Sigmoid colon (tissue), 6 donors: ENCODE measurements at regions not wholly inside any gene's neighbourhood (a gene's known extent, or its start where the extent isn't known, plus 50 kb on each side); places are given as distances from the start of the nearest gene placed in this dataset.

ENCODE experiments used
- DNase-seq: peaks from one replicate; pipeline ENCODE4 v3.0.0-alpha.2; 2019
- H3K27ac ChIP-seq, 4 donors: fragments of 200-600 bp; sonication (generic); one replicate each; pipeline ENCODE4 v1.5.1; 2016 to 2019; ENCODE audit warnings: mild to moderate bottlenecking in 1 of 4
- H3K27me3 ChIP-seq, 3 donors: fragments of 200-600 bp; sonication (generic); one replicate each; pipeline ENCODE4 v1.5.1; 2019; ENCODE audit warnings: mild to moderate bottlenecking in 1 of 3
- H3K36me3 ChIP-seq, 4 donors: fragments of 200-600 bp; sonication (generic); one replicate each; pipeline ENCODE4 v1.5.1; 2016 to 2019
- H3K4me1 ChIP-seq, 4 donors: fragments of 200-600 bp; sonication (generic); one replicate each; pipeline ENCODE4 v1.5.1; 2017 to 2019
- H3K4me3 ChIP-seq, 4 donors: fragments of 200-600 bp; sonication (generic); one replicate each; pipeline ENCODE4 v1.5.1; 2017 to 2019; ENCODE audit warnings: mild to moderate bottlenecking in 2 of 4, moderate library complexity in 1 of 4
- H3K9me3 ChIP-seq, 4 donors: fragments of 200-600 bp in 3 of 4; sonication (generic) in 3 of 4; one replicate each; pipeline versions ENCODE4 v1.5.1 to v1.6.1; 2013 to 2019
- EP300 ChIP-seq, 4 donors: sonication (generic); formaldehyde crosslinking; IDR thresholded peaks; one replicate each; pipeline ENCODE4 v1.6.1; 2017; ENCODE audit warnings: antibody characterized with exemption in 4 of 4
- POLR2A ChIP-seq, 2 donors: fragments of 450-650 bp; IDR thresholded peaks; one replicate each; pipeline ENCODE4 v1.6.1; 2016; ENCODE audit warnings: antibody characterized with exemption in 2 of 2, mild to moderate bottlenecking in 2 of 2, moderate library complexity in 2 of 2
- POLR2AphosphoS5 ChIP-seq, 4 donors: sonication (generic); formaldehyde crosslinking; IDR thresholded peaks; one replicate each; pipeline ENCODE4 v1.6.1; 2017; ENCODE audit warnings: antibody characterized with exemption in 4 of 4
- WGBS, 2 donors: extraction: QIAGEN DNeasy Blood & Tissue Kit; methylation state at CpG; one replicate each; pipeline ENCODE4 v1.1.7; 2013; 5-methylcytosine and 5-hydroxymethylcytosine counted together
- intact Hi-C: fragments of 100-400 bp; cut with DNase I; formaldehyde crosslinking; loops from one replicate; pipeline ENCODE4 v1.15.1; 2023
- TF ChIP-seq, protein P1 (sequence below), 4 experiments: fragments of 450-650 bp in 3 of 4; fragments of 200-600 bp in 1 of 4; IDR thresholded peaks; one replicate each; pipeline ENCODE4 v1.5.1; 2016 to 2019; ENCODE audit warnings: antibody characterized with exemption in 4 of 4, mild to moderate bottlenecking in 3 of 4, moderate library complexity in 2 of 4
- donor health status: healthy with polysubstance abuse.
- donor health status: healthy.

DNA sequence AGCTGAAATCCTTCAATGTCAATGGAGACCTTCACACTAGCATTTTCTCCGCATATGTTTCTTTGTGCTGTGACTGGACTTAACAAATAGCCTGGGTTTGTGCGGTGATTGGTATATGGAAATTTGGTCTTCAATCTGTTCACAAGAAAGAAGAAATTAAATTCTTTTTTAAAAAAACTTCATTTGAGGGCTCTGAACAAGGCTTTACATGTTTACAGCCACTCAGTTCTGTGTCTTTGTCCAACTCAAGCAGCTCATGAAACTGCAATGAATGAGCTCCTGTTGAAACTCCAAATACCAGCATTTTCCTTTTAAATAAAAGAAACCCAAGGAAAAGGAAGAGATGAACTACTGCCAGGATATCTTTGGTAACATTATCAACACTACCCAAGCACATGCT, 57.3 kb downstream of the PIK3C2A start:
- intact Hi-C loops = no loop called here
- Histone ChIP-seq H3K4me3 (no peak overlapping the region), H3K9me3 (no peaks in the 10 kb centered on the region), H3K27ac (no peak overlapping the region), H3K36me3 (peaks cover 0 to 17% (median under 1%) of the 10 kb centered on the region in 4 donors), H3K4me1 (no peaks in the 10 kb centered on the region), H3K27me3 (no peaks in the 10 kb centered on the region)
- no peak for TF ChIP-seq EP300 (IDR thresholded peaks at IDR 0.05)
- TF ChIP-seq POLR2A (IDR thresholded peaks at IDR 0.05) = no peak
- WGBS, 2 donors = 96 to 99% methylated on average over 2 of the region's 2 CpGs
- no peak for DNase-seq

DNA sequence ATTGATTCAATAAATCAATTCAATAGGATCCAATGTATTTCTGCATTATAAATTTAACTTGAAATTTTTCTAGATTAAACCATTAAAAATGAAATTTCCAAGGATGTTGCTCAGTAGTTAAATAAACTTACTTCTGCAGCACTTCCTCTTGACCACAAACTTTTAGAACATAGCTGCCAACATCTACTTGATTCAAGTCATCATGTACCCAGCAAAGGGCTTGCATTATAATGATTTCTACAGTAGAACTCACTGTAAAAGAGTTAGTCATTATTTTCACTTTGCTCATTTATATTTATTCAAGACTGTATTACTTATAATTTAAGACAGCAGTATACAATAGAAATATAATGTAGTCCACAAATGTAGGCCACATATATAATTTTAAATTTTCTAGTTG, 59.2 kb downstream of the PIK3C2A start:
- H3K27me3 ChIP-seq = no peaks in the 10 kb centered on the region
- H3K27ac ChIP-seq = no peak overlapping the region
- DNase-seq = no peak
- intact Hi-C loops = no loop called here
- H3K4me1 ChIP-seq = no peaks in the 10 kb centered on the region
- peaks cover 5 to 35% (median 8%) of the 10 kb centered on the region in 4 donors for H3K36me3 ChIP-seq
- H3K9me3 ChIP-seq = no peaks in the 10 kb centered on the region
- TF ChIP-seq POLR2A (IDR thresholded peaks at IDR 0.05) = no peak
- no peak overlapping the region for H3K4me3 ChIP-seq

DNA sequence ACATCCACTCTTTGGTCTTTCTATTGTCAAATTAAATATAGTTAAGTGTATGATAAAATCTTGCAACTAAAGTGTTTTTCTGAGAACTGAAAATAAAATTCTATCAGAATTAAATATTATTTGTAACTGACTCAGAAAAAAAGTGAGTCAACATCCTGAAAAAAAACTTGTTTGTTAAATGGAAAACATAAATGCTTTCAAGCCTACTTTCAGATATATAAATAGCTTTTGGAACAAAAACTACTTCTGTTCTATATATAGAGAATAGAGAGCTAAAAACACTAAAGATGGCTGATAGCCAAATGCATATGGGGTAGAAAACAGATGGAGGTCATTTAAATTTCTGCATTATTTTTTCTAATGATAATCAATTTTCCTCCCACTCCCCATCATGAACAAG, 61.8 kb downstream of the PIK3C2A start:
- DNase-seq = no peak
- H3K4me1 ChIP-seq = no peaks in the 10 kb centered on the region
- no peaks in the 10 kb centered on the region for H3K27me3 ChIP-seq
- H3K4me3 ChIP-seq = no peak overlapping the region
- H3K9me3 ChIP-seq = no peaks in the 10 kb centered on the region
- TF ChIP-seq EP300 (IDR thresholded peaks at IDR 0.05) (no peak), POLR2AphosphoS5 (IDR thresholded peaks at IDR 0.05) (no peak), POLR2A (IDR thresholded peaks at IDR 0.05) (no peak)
- TF ChIP-seq, protein P1, sequence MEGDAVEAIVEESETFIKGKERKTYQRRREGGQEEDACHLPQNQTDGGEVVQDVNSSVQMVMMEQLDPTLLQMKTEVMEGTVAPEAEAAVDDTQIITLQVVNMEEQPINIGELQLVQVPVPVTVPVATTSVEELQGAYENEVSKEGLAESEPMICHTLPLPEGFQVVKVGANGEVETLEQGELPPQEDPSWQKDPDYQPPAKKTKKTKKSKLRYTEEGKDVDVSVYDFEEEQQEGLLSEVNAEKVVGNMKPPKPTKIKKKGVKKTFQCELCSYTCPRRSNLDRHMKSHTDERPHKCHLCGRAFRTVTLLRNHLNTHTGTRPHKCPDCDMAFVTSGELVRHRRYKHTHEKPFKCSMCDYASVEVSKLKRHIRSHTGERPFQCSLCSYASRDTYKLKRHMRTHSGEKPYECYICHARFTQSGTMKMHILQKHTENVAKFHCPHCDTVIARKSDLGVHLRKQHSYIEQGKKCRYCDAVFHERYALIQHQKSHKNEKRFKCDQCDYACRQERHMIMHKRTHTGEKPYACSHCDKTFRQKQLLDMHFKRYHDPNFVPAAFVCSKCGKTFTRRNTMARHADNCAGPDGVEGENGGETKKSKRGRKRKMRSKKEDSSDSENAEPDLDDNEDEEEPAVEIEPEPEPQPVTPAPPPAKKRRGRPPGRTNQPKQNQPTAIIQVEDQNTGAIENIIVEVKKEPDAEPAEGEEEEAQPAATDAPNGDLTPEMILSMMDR (IDR thresholded peaks at IDR 0.05) = no peak
- peaks cover 5 to 61% (median 8%) of the 10 kb centered on the region in 4 donors for H3K36me3 ChIP-seq
- intact Hi-C loops = no loop called here
- no peak overlapping the region for H3K27ac ChIP-seq

DNA sequence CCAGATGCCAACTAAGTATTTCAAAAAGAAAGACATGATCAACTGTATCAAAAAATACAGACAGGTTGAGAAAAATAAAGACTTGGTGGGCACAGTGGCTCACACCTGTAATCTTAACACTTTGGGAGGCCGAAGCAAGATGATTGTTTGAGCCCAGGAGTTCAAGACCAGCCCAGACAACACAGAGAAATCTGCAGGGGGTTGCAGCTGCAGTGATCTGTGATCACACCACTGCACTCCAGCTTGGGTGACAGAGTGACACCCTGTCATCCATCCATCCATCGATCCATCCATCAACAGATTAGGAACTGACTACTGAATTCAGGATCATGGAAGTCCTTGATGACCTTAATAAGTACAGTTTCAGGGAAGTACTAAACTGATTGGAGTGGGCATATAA, 65.0 kb upstream of the RPS13 start:
- Histone ChIP-seq H3K4me3 (no peak overlapping the region), H3K4me1 (no peaks in the 10 kb centered on the region), H3K36me3 (peaks cover 5 to 68% (median 8%) of the 10 kb centered on the region in 4 donors), H3K9me3 (no peaks in the 10 kb centered on the region), H3K27ac (no peak overlapping the region), H3K27me3 (no peaks in the 10 kb centered on the region)
- DNase-seq = no peak
- 90 to 94% methylated on average over 2 of the region's 2 CpGs for WGBS, 2 donors
- TF ChIP-seq POLR2AphosphoS5 (IDR thresholded peaks at IDR 0.05) = no peak
- intact Hi-C loops = no loop called here

DNA sequence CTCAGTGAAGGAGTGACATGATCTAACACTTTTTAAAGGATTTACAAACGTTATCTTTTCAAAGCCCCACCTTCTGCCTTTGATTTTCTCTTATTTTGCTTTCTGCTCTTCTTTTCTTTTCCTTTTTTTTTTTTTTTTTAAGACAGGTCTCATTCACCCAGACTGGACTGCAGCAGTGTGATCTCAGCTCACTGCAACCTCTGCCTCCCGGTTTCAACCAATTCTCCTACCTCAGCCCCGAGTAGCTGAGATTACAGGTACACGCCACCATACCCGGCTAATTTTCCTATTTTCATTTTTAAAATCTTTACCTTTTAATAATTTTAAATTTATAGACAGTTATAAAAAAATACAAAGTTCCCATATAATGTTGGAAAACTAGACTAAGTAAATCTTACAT, 63.7 kb upstream of the RPS13 start:
- WGBS, 2 donors = 63 to 80% methylated on average over 5 of the region's 5 CpGs
- no peaks in the 10 kb centered on the region for H3K9me3 ChIP-seq
- intact Hi-C loops = no loop called here
- no peaks in the 10 kb centered on the region for H3K4me1 ChIP-seq
- no peak overlapping the region for H3K27ac ChIP-seq
- TF ChIP-seq EP300 (IDR thresholded peaks at IDR 0.05) = no peak
- TF ChIP-seq, protein P1 (IDR thresholded peaks at IDR 0.05) = no peak
- TF ChIP-seq POLR2A (IDR thresholded peaks at IDR 0.05) = no peak
- no peak for TF ChIP-seq POLR2AphosphoS5 (IDR thresholded peaks at IDR 0.05)
- H3K4me3 ChIP-seq = no peak overlapping the region
- no peak for DNase-seq
- H3K36me3 ChIP-seq = peaks cover 5 to 59% (median 8%) of the 10 kb centered on the region in 4 donors
- H3K27me3 ChIP-seq = no peaks in the 10 kb centered on the region

DNA sequence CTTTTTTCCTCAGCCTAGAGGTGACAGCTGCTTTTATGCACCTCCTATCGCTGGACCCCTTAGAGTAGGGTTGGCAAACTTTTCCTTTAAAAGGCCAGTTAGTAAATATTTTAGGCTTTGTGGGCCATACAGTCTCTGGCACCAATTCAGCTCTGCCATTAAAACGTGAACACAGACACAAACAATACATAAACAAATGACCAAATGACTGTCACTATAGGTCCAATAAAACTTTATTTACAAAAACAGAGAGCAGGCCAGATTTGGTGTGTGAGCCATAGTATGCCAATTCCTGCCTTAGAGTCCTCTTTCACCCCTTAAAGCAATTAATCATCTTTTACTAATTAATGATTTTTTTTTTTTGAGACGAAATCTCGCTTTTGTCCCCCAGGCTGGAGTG, 61.1 kb upstream of the RPS13 start:
- WGBS, 2 donors = 75 to 84% methylated on average over 4 of the region's 4 CpGs
- Histone ChIP-seq H3K36me3 (peaks cover 4 to 63% (median 11%) of the 10 kb centered on the region in 4 donors), H3K9me3 (no peaks in the 10 kb centered on the region), H3K27ac (no peak overlapping the region), H3K4me3 (no peak overlapping the region), H3K27me3 (no peaks in the 10 kb centered on the region), H3K4me1 (no peaks in the 10 kb centered on the region)
- TF ChIP-seq POLR2AphosphoS5 (IDR thresholded peaks at IDR 0.05) (no peak), POLR2A (IDR thresholded peaks at IDR 0.05) (no peak), EP300 (IDR thresholded peaks at IDR 0.05) (no peak)
- TF ChIP-seq, protein P1 (IDR thresholded peaks at IDR 0.05) = no peak
- intact Hi-C loops = no loop called here
- DNase-seq = no peak
